RWPE2 (cell line): ENCODE measurements at regions not wholly inside any gene's neighbourhood (a gene's known extent, or its start where the extent isn't known, plus 50 kb on each side); places are given as distances from the start of the nearest gene placed in this dataset.

ENCODE experiments used
- ATAC-seq: fragments of 200-7000 bp; cut with Tn5 transposase; 3 replicates; pipeline ENCODE4 v1.9.1; 2021; ENCODE audit warnings: low read depth
- DNase-seq: peaks from one replicate; pipeline ENCODE4 v3.0.0-alpha.2; 2020; ENCODE audit warnings: low spot score
- H3K27ac ChIP-seq: fragments of 450-650 bp; 2 replicates; pipeline ENCODE4 v1.5.1; 2017; ENCODE audit warnings: mild to moderate bottlenecking; ENCODE audit not compliant: poor library complexity, severe bottlenecking
- H3K27me3 ChIP-seq: fragments of 250-450 bp; sonication (Bioruptor Pico); 2 replicates; pipeline ENCODE4 v1.5.1; 2021; ENCODE audit warnings: mild to moderate bottlenecking, moderate library complexity; ENCODE audit not compliant: insufficient read depth, poor library complexity, severe bottlenecking
- H3K36me3 ChIP-seq: fragments of 250-450 bp; sonication (Bioruptor Pico); 2 replicates; pipeline ENCODE4 v1.5.1; 2020; ENCODE audit warnings: low read depth, mild to moderate bottlenecking, moderate library complexity
- H3K4me1 ChIP-seq: fragments of 250-450 bp; sonication (Bioruptor Pico); 2 replicates; pipeline ENCODE4 v1.5.1; 2021; ENCODE audit warnings: mild to moderate bottlenecking, moderate library complexity; ENCODE audit not compliant: insufficient read depth, poor library complexity, severe bottlenecking
- H3K4me3 ChIP-seq: fragments of 250-450 bp; sonication (Bioruptor Pico); 2 replicates; pipeline ENCODE4 v1.5.1; 2021; ENCODE audit warnings: mild to moderate bottlenecking, moderate library complexity; ENCODE audit not compliant: severe bottlenecking
- H3K9me3 ChIP-seq: fragments of 250-450 bp; sonication (Bioruptor Pico); 2 replicates; pipeline ENCODE4 v1.5.1; 2021; ENCODE audit warnings: mild to moderate bottlenecking, moderate library complexity; ENCODE audit not compliant: severe bottlenecking
- TF ChIP-seq, protein P1 (sequence below): fragments of 450-650 bp; IDR thresholded peaks from one replicate; pipeline ENCODE4 v1.5.1; 2017; ENCODE audit warnings: mild to moderate bottlenecking, moderate library complexity; ENCODE audit not compliant: poor library complexity, severe bottlenecking

DNA sequence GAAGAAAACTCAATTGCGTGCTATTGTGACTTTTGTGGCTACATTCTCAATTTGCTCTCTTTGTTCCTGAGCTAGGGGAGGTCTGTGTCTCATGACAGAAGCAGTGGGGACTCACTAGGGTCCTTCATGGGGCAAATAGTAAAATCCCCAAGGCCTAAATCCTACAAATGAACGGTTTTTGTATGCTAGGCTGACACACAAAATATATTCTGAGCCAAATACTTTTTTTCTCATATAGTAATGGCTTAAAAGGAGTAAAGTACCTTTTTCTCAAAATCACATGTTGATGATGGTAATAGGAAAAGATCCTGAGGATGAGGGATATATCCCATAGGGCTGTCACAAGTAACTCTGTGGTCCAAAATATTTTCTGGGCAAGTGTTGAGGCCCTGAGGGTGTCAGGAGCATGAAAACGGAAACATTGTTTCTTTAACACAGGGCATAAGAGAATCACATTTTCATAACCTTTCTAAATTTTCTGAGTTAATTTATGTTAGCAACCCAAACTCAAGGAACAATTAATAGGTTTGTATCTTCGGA, 77.5 kb upstream of the CNTNAP4 start:
- Histone ChIP-seq H3K4me1 (peaks cover 7% of the 10 kb centered on the region), H3K4me3 (no peak overlapping the region), H3K27ac (no peak overlapping the region), H3K27me3 (no peaks in the 10 kb centered on the region), H3K36me3 (no peaks in the 10 kb centered on the region), H3K9me3 (no peaks in the 10 kb centered on the region)
- TF ChIP-seq, protein P1, sequence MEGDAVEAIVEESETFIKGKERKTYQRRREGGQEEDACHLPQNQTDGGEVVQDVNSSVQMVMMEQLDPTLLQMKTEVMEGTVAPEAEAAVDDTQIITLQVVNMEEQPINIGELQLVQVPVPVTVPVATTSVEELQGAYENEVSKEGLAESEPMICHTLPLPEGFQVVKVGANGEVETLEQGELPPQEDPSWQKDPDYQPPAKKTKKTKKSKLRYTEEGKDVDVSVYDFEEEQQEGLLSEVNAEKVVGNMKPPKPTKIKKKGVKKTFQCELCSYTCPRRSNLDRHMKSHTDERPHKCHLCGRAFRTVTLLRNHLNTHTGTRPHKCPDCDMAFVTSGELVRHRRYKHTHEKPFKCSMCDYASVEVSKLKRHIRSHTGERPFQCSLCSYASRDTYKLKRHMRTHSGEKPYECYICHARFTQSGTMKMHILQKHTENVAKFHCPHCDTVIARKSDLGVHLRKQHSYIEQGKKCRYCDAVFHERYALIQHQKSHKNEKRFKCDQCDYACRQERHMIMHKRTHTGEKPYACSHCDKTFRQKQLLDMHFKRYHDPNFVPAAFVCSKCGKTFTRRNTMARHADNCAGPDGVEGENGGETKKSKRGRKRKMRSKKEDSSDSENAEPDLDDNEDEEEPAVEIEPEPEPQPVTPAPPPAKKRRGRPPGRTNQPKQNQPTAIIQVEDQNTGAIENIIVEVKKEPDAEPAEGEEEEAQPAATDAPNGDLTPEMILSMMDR = no peak
- DNase-seq (no peak), ATAC-seq (no peak)

DNA sequence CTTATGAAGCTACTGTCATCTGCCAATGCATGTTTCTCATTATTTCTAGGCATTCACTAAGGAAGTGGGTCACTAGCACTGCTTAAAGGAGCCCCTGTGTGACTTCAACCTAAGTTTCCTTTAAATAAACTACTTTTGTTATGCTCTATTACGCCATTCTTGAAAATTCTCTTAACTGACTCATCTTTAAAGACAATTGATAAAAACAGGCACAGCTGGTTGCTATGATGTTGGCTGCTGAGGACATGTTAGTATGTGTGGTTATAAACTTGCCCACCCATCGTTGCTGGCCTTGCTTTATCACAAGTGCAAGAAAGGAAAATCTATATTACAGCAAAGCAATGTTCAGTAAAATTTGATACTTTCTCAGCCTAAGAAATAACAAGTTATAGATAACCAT, 75.8 kb upstream of the CNTNAP4 start:
- H3K36me3 ChIP-seq = no peaks in the 10 kb centered on the region
- peaks cover 7% of the 10 kb centered on the region for H3K4me1 ChIP-seq
- no peak overlapping the region for H3K4me3 ChIP-seq
- no peak for DNase-seq
- TF ChIP-seq, protein P1 = no peak
- no peak overlapping the region for H3K27ac ChIP-seq
- peak; percentile 58; the same call in 1 of the 3 replicates for ATAC-seq
- H3K27me3 ChIP-seq = no peaks in the 10 kb centered on the region
- H3K9me3 ChIP-seq = no peaks in the 10 kb centered on the region

DNA sequence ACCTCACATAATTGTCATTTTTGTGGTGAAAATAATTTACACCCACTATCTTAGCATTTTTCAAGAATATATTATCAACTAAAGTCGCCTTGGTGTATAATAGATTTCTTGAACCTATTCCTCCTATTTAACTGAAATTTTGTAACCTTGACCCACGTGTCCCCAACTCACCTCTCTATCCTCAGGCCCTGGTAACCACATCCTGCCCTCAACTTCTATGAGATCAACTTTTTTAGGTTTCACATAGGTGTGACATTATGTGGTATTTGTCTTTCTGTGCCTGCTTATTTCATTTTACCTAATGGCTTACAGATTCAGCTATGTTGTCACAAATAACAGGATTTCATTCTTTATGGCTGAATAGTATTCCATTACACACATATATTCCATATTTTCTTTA, 73.0 kb upstream of the CNTNAP4 start:
- no peak for ATAC-seq
- Histone ChIP-seq H3K27ac (no peak overlapping the region), H3K4me1 (peaks cover 11% of the 10 kb centered on the region), H3K4me3 (no peak overlapping the region), H3K9me3 (no peaks in the 10 kb centered on the region), H3K27me3 (no peaks in the 10 kb centered on the region), H3K36me3 (no peaks in the 10 kb centered on the region)
- no peak for DNase-seq
- TF ChIP-seq, protein P1 = no peak

DNA sequence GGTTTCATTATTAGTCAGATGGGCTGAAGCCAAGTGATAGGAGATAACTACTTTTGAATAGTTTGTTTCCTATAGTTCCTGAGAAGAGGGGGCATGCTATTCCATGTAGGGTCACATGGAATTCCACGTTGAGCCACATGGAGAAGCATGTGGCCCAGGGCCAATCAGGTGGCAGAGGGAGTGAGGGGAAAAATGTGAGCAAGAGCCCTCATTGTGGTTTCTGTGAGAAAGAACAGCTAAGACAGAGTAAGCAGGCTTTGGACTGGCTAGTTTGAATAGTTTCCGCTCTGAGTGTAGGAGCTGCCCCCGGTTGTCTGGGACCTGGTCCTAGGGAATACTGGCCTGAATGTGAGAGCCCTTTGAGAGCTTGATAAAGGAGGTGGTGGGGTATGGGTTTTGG, 69.9 kb upstream of the CNTNAP4 start:
- no peak for DNase-seq
- TF ChIP-seq, protein P1 = no peak

DNA sequence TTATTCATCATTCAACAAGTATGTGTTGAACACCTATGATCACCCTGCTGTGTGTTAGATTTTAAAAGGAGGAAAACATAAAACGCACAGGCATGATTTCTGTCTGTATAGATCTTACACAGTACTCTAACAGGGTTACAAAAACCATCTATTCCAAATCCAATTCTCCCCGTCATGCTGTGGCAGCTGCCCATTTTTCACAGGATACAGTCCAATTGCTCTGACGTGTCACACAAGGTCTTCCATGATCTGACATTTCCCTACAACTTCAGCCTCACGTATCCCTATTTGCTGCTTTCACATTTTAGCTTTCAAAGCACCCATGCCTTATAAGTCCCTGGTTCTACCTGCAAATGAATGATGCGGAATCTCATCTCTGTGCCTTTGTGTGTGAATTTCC, 67.0 kb upstream of the CNTNAP4 start:
- Histone ChIP-seq H3K27me3 (no peaks in the 10 kb centered on the region), H3K27ac (no peak overlapping the region), H3K9me3 (no peaks in the 10 kb centered on the region), H3K4me3 (no peak overlapping the region), H3K4me1 (peaks cover 4% of the 10 kb centered on the region), H3K36me3 (no peaks in the 10 kb centered on the region)
- DNase-seq = no peak
- TF ChIP-seq, protein P1 = no peak
- ATAC-seq = no peak

More for the DNA sequence above, 69.9 kb upstream of the CNTNAP4 start:
- Histone ChIP-seq H3K9me3 (no peaks in the 10 kb centered on the region), H3K27me3 (no peaks in the 10 kb centered on the region), H3K4me1 (peaks cover 4% of the 10 kb centered on the region), H3K27ac (no peak overlapping the region), H3K4me3 (no peak overlapping the region), H3K36me3 (no peaks in the 10 kb centered on the region)
- no peak for ATAC-seq
